A673 (cell line): ENCODE measurements at regions not wholly inside any gene's neighbourhood (a gene's known extent, or its start where the extent isn't known, plus 50 kb on each side); places are given as distances from the start of the nearest gene placed in this dataset.

Experiments
- BruUV-seq: library from RNA; stranded (reverse); fragments of 400-500 nt; replicated peaks from 2 replicates; lab custom pipeline; 2021; lab: Mats Ljungman, UMichigan
- CTCF ChIA-PET: fragments of 300-600 bp; sonication (Branson Sonifier 250); formaldehyde crosslinking; loops from one replicate; lab custom pipeline; 2022; ENCODE audit warnings: antibody characterized with exemption; lab: Charles Lee
- POLR2A ChIA-PET: fragments of 300-600 bp; sonication (Branson Sonifier 250); formaldehyde crosslinking; loops from one replicate; lab custom pipeline; 2022; ENCODE audit warnings: antibody characterized with exemption; ENCODE audit not compliant: low non-redundant PET; lab: Charles Lee
- DNase-seq: peaks from one replicate; pipeline ENCODE4 v3.0.0-alpha.2; 2015; ENCODE audit warnings: low spot score
- H3K27ac ChIP-seq: fragments of 200-600 bp; sonication (generic); 2 replicates; pipeline ENCODE4 v1.5.1; 2016; ENCODE audit warnings: mixed run types, low read depth, mild to moderate bottlenecking, mixed read lengths, antibody characterized with exemption, low read length; ENCODE audit not compliant: poor library complexity, severe bottlenecking
- H3K27me3 ChIP-seq: fragments of 200-600 bp; sonication (generic); replicated peaks from 2 replicates; pipeline ENCODE4 v1.6.1; 2017; ENCODE audit warnings: mixed run types, low read depth, mild to moderate bottlenecking, mixed read lengths, antibody characterized with exemption, low read length; ENCODE audit not compliant: insufficient read depth, poor library complexity
- H3K36me3 ChIP-seq: fragments of 200-600 bp; sonication (generic); 2 replicates; pipeline ENCODE4 v1.6.1; 2016; ENCODE audit warnings: mixed run types, mild to moderate bottlenecking, mixed read lengths, antibody characterized with exemption, low read length; ENCODE audit not compliant: insufficient read depth, poor library complexity, severe bottlenecking
- H3K4me1 ChIP-seq: fragments of 200-600 bp; sonication (generic); 2 replicates; pipeline ENCODE4 v1.6.1; 2017; ENCODE audit warnings: mixed run types, mild to moderate bottlenecking, mixed read lengths, antibody characterized with exemption, low read length; ENCODE audit not compliant: insufficient read depth, poor library complexity, severe bottlenecking
- H3K4me3 ChIP-seq: fragments of 200-600 bp; sonication (generic); 2 replicates; pipeline ENCODE4 v1.5.1; 2016; ENCODE audit warnings: low read depth, mixed run types, mild to moderate bottlenecking, mixed read lengths, low read length; ENCODE audit not compliant: poor library complexity, severe bottlenecking
- H3K9me3 ChIP-seq: fragments of 200-600 bp; sonication (generic); 2 replicates; pipeline ENCODE4 v1.6.1; 2016; ENCODE audit warnings: mixed run types, low read depth, mild to moderate bottlenecking, mixed read lengths, antibody characterized with exemption, low read length; ENCODE audit not compliant: poor library complexity, severe bottlenecking
- CTCF ChIP-seq: fragments of 300-800, 200-600 bp; sonication (generic); conservative IDR thresholded peaks from 2 replicates; pipeline ENCODE4 v1.5.1; 2017; ENCODE audit warnings: low read depth, mild to moderate bottlenecking, antibody characterized with exemption, low read length, moderate library complexity, mixed read lengths
- EZH2 ChIP-seq: fragments of 200-600 bp; sonication (generic); IDR thresholded peaks from 2 replicates; pipeline ENCODE4 v1.6.1; 2017; ENCODE audit warnings: borderline replicate concordance, low read depth, mild to moderate bottlenecking, mixed read lengths, antibody characterized with exemption, low read length; ENCODE audit not compliant: poor library complexity, severe bottlenecking
- intact Hi-C: fragments of 100-400 bp; cut with micrococcal nuclease; formaldehyde crosslinking; loops from one replicate; pipeline ENCODE4 v1.10.0; 2022; ENCODE audit not compliant: unreplicated experiment

GRCh38 chr12:77372026-77372425, 306.7 kb upstream of the E2F7 start:
- intact Hi-C loops, result no loop called here
- no peak for TF ChIP-seq EZH2
- H3K4me3 ChIP-seq, result no peak overlapping the region
- CTCF ChIA-PET, result no interaction called here
- no TSS peak for BruUV-seq
- H3K36me3 ChIP-seq, result no peaks in the 10 kb centered on the region
- H3K27me3 ChIP-seq, result peaks cover 35% of the 10 kb centered on the region
- H3K9me3 ChIP-seq, result no peaks in the 10 kb centered on the region
- POLR2A ChIA-PET, result no interaction called here
- DNase-seq, result no peak
- no peaks in the 10 kb centered on the region for H3K4me1 ChIP-seq
- no peak overlapping the region for H3K27ac ChIP-seq

DNA sequence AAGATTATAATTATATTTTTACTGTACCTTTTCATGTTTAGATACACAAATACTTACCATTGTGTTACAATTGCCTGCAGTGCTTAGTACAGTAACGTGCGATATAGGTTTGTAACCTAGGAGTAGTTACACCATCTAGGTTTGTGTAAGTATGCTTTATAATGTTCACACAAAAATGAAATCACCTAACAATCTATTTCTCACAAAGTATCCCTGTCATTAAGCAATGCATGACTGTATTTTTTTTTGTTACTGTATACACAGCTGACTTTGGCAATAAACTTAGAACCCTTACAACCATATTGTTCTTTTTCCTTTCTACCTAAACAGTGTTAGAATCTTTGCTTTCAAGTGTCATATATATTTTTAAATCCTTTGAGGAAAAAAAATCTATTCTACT, 303.0 kb upstream of the E2F7 start:
- Histone ChIP-seq H3K27ac (no peak overlapping the region), H3K36me3 (no peaks in the 10 kb centered on the region), H3K4me3 (no peak overlapping the region), H3K9me3 (no peaks in the 10 kb centered on the region), H3K4me1 (no peaks in the 10 kb centered on the region), H3K27me3 (peaks cover 57% of the 10 kb centered on the region)
- no peak for DNase-seq
- intact Hi-C loops, result no loop called here
- no TSS peak for BruUV-seq
- POLR2A ChIA-PET, result no interaction called here
- TF ChIP-seq EZH2, result no peak
- TF ChIP-seq CTCF, result no peak
- CTCF ChIA-PET, result no interaction called here

GRCh38 chr12:77366616-77367015, 301.2 kb upstream of the E2F7 start:
- ChIA-PET POLR2A (no interaction called here), CTCF (no interaction called here)
- H3K4me1 ChIP-seq, result no peaks in the 10 kb centered on the region
- peaks cover 62% of the 10 kb centered on the region for H3K27me3 ChIP-seq
- TF ChIP-seq CTCF, result no peak
- no peak for TF ChIP-seq EZH2
- H3K4me3 ChIP-seq, result no peak overlapping the region
- no peak overlapping the region for H3K27ac ChIP-seq
- H3K9me3 ChIP-seq, result no peaks in the 10 kb centered on the region
- H3K36me3 ChIP-seq, result no peaks in the 10 kb centered on the region
- intact Hi-C loops, result no loop called here
- DNase-seq, result no peak
- BruUV-seq, result no TSS peak

GRCh38 chr12:77364400-77364799, 299.0 kb upstream of the E2F7 start:
- Histone ChIP-seq H3K4me3 (no peak overlapping the region), H3K4me1 (no peaks in the 10 kb centered on the region), H3K27me3 (peaks cover 74% of the 10 kb centered on the region), H3K9me3 (no peaks in the 10 kb centered on the region), H3K27ac (no peak overlapping the region), H3K36me3 (no peaks in the 10 kb centered on the region)
- ChIA-PET POLR2A (no interaction called here), CTCF (no interaction called here)
- TF ChIP-seq CTCF (no peak), EZH2 (no peak)
- intact Hi-C loops, result no loop called here
- DNase-seq, result no peak
- BruUV-seq, result no TSS peak
